Stomach (tissue), 8 donors: ENCODE measurements at regions not wholly inside any gene's neighbourhood (a gene's known extent, or its start where the extent isn't known, plus 50 kb on each side); places are given as distances from the start of the nearest gene placed in this dataset.

Experiments used
- DNase-seq, 2 donors: peaks; one replicate each; pipeline versions ENCODE4 v3.0.0 to v3.0.0-alpha.2; 2013 to 2019
- H3K27ac ChIP-seq, 5 donors: fragments of 200-600 bp in 4 of 5; sonication (generic) in 4 of 5; one replicate each; pipeline ENCODE4 v1.5.1; 2013 to 2019; ENCODE audit warnings: mild to moderate bottlenecking in 1 of 5, moderate library complexity in 1 of 5
- H3K27me3 ChIP-seq, 3 donors: fragments of 200-600 bp; sonication (generic); one replicate each; pipeline ENCODE4 v1.5.1; 2017 to 2019; ENCODE audit warnings: mixed run types in 1 of 3
- H3K36me3 ChIP-seq, 4 donors: fragments of 200-600 bp; sonication (generic); 1 replicate in 3 of 4; 2 replicates in 1 of 4; pipeline ENCODE4 v1.5.1; 2016 to 2019
- H3K4me1 ChIP-seq, 4 donors: fragments of 200-600 bp; sonication (generic); one replicate each; pipeline ENCODE4 v1.5.1; 2016 to 2019
- H3K4me3 ChIP-seq, 4 donors: fragments of 200-600 bp; sonication (generic) in 3 of 4; one replicate each; pipeline ENCODE4 v1.5.1; 2016 to 2019; ENCODE audit warnings: mild to moderate bottlenecking in 1 of 4
- H3K9me3 ChIP-seq, 4 donors: fragments of 200-600 bp; sonication (generic); one replicate each; pipeline ENCODE4 v1.5.1; 2016 to 2019
- EP300 ChIP-seq: sonication (generic); formaldehyde crosslinking; IDR thresholded peaks from one replicate; pipeline ENCODE4 v1.6.1; 2017; ENCODE audit warnings: antibody characterized with exemption
- POLR2A ChIP-seq, 4 donors: fragments of 450-650 bp; IDR thresholded peaks; one replicate each; pipeline ENCODE4 v1.6.1; 2016; ENCODE audit warnings: antibody characterized with exemption in 4 of 4, control low read depth in 2 of 4, mild to moderate bottlenecking in 1 of 4, moderate library complexity in 1 of 4
- POLR2AphosphoS5 ChIP-seq, 3 donors: sonication (generic); formaldehyde crosslinking; IDR thresholded peaks; one replicate each; pipeline ENCODE4 v1.6.1; 2016; ENCODE audit warnings: antibody characterized with exemption in 3 of 3
- WGBS, 5 donors: extraction: QIAGEN DNeasy Blood & Tissue Kit in 3 of 5; methylation state at CpG; one replicate each; pipeline versions ENCODE4 v1.1.5 to v1.1.7; 2013 to 2018; 5-methylcytosine and 5-hydroxymethylcytosine counted together
- intact Hi-C: fragments of 100-400 bp; cut with DNase I; formaldehyde crosslinking; loops from one replicate; pipeline ENCODE4 v1.15.1; 2023; ENCODE audit warnings: low total_unique reads
- TF ChIP-seq, protein P1 (sequence below), 7 experiments: fragments of 450-650 bp in 4 of 7; fragments of 200-600 bp in 3 of 7; sonication (generic) in 3 of 7; IDR thresholded peaks; one replicate each; pipeline ENCODE4 v1.5.1; 2016 to 2019; ENCODE audit warnings: antibody characterized with exemption in 7 of 7, control low read depth in 2 of 7, mild to moderate bottlenecking in 1 of 7
- donor health status: healthy with polysubstance abuse.
- donor health status: Bipolar disorder and iron deficiency.
- donor health status: healthy.

DNA sequence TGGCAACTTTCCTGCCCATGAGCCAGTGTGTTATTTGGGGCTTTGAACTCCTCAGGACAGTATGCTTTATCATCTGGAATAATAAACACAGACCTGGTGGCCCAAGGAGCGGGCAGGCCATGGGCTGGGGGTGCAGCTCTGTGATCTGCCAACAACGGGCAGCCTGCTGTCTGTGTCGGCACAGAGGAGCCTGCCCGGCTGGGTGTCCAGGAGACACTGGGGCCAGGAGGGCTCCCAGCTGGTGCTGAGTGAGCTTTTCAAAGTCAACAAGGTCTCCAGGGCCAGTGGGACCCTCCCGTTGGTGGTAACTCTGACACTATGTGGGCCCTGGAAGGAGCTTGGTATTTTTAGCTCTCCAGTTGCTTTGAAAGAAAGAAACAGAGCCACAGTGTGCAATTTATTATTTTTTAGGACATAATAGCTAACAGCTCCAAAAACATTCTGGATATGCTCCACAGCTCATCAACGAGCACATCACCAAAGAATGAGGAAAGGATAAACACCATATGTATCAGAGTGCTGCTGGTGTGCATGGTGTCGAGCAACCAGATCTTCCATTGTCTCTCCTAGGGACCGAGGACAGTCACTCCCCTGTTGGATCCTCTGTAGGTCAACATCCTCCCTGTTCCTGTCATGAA is 488.7 kb upstream of the USP24 start:
- intact Hi-C loops = no loop called here
- Histone ChIP-seq H3K9me3 (no peaks in the 10 kb centered on the region), H3K36me3 (no peaks in the 10 kb centered on the region), H3K4me3 (no peak overlapping the region), H3K4me1 (no peaks in the 10 kb centered on the region), H3K27ac (peak overlapping the region in 1 of 5 donors; percentile 5), H3K27me3 (no peaks in the 10 kb centered on the region)
- TF ChIP-seq EP300 (no peak), POLR2AphosphoS5 (IDR thresholded peaks at IDR 0.05) (no peak), POLR2A (IDR thresholded peaks at IDR 0.05) (no peak)
- TF ChIP-seq, protein P1, sequence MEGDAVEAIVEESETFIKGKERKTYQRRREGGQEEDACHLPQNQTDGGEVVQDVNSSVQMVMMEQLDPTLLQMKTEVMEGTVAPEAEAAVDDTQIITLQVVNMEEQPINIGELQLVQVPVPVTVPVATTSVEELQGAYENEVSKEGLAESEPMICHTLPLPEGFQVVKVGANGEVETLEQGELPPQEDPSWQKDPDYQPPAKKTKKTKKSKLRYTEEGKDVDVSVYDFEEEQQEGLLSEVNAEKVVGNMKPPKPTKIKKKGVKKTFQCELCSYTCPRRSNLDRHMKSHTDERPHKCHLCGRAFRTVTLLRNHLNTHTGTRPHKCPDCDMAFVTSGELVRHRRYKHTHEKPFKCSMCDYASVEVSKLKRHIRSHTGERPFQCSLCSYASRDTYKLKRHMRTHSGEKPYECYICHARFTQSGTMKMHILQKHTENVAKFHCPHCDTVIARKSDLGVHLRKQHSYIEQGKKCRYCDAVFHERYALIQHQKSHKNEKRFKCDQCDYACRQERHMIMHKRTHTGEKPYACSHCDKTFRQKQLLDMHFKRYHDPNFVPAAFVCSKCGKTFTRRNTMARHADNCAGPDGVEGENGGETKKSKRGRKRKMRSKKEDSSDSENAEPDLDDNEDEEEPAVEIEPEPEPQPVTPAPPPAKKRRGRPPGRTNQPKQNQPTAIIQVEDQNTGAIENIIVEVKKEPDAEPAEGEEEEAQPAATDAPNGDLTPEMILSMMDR (IDR thresholded peaks at IDR 0.05) = no peak
- 67 to 77% (median 76%) methylated on average over 8 of the region's 8 CpGs for WGBS, 5 donors
- DNase-seq = no peak

DNA sequence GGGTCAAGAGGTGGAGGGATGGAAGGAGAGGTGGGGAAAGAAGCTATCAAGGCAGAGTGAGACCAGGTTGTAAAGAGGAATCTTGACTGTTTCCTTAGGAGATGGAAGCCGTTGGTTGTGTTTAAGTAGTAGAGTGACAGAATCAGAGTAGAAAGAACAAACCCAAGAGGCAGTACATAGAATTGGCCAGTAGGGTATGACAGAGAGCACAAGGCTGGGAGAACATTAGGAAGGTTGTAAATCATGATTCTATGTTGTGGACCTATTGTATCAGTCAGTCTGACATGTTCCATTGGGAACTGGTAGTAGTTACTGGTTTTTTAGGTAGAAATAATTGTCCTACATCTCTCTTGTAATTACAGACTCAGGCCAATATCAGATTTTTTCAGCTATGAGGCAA is 486.9 kb upstream of the USP24 start:
- intact Hi-C loops = no loop called here
- no peak overlapping the region for H3K4me3 ChIP-seq
- H3K27me3 ChIP-seq = no peaks in the 10 kb centered on the region
- TF ChIP-seq EP300 = no peak
- TF ChIP-seq POLR2A (IDR thresholded peaks at IDR 0.05) = no peak
- TF ChIP-seq, protein P1 (IDR thresholded peaks at IDR 0.05) = peak in 5 of 7 experiments; percentile 40 to 58 (median 51)
- H3K27ac ChIP-seq = no peak overlapping the region
- H3K4me1 ChIP-seq = no peaks in the 10 kb centered on the region
- 34 to 67% (median 56%) methylated on average over 1 of the region's 1 CpG for WGBS, 5 donors
- H3K36me3 ChIP-seq = no peaks in the 10 kb centered on the region
- DNase-seq = no peak
- no peaks in the 10 kb centered on the region for H3K9me3 ChIP-seq

DNA sequence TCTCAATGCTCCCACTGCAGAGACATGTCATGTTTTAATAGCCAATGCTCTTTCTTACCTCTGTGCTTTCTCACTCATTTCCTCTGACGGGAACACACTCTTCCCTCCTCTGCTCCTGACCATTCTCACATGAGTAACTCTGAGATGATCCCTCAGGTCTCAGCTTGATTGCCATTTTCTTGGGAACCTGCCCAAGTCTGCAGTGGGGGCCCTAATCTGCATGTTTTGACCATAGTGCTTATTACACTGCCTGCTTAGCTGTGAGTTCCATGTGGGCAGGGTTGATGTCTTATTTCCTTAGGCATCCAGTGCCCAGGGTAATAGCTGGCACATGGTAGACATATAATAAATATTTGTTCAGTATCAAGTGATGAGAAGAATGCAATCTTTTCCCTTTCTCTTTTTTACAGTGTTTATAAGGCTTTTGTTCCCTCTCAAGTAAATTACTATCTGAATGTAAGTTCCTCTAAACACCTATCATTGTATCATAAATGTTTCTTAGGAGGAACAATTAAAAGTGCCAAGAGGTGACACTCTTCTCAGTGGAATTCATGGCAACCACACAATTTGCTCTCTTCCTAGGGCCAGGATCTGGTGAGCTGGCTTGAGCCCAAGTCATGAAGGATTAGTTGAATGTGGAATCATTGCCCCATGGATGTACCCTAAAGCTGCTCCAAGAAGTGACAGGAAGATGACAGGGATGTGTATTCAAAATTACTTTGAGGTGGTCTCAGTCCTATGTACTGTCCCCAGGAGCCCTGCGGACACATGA is 485.4 kb upstream of the USP24 start:
- Histone ChIP-seq H3K36me3 (no peaks in the 10 kb centered on the region), H3K4me3 (no peak overlapping the region), H3K4me1 (no peaks in the 10 kb centered on the region), H3K27me3 (no peaks in the 10 kb centered on the region), H3K9me3 (no peaks in the 10 kb centered on the region), H3K27ac (no peak overlapping the region)
- no peak for DNase-seq
- no peak for TF ChIP-seq POLR2A (IDR thresholded peaks at IDR 0.05)
- no peak for TF ChIP-seq POLR2AphosphoS5 (IDR thresholded peaks at IDR 0.05)
- TF ChIP-seq, protein P1 (IDR thresholded peaks at IDR 0.05) = no peak
- TF ChIP-seq EP300 = no peak
- intact Hi-C loops = no loop called here
- WGBS, 5 donors = 50 to 90% (median 74%) methylated on average over 2 of the region's 2 CpGs

DNA sequence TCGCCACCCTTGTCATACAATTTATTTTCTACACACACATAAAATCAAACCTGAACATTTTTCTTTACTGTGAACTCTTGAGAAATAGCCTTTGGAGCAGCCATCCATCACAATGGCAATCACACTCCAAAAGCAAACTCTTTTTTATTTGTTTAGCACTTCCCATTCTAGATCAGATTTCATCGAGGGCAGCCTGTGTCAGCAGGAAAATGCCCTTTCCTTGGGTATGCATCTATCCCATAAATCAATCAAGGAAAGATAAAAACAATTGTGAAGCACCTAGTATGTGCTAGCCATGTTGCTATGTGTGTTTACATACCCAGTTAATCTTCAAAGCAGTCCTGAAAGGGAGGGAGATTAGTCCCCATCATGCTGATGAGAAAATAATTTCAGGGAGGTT is 484.1 kb upstream of the USP24 start:
- DNase-seq = no peak
- Histone ChIP-seq H3K4me3 (no peak overlapping the region), H3K4me1 (peaks cover 0 to 5% (median 0%) of the 10 kb centered on the region in 4 donors), H3K27me3 (no peaks in the 10 kb centered on the region), H3K36me3 (no peaks in the 10 kb centered on the region), H3K9me3 (no peaks in the 10 kb centered on the region), H3K27ac (no peak overlapping the region)
- intact Hi-C loops = no loop called here
- WGBS, 5 donors = 25 to 57% (median 41%) methylated on average over 2 of the region's 2 CpGs
- TF ChIP-seq, protein P1 (IDR thresholded peaks at IDR 0.05) = no peak
- TF ChIP-seq POLR2A (IDR thresholded peaks at IDR 0.05) = no peak
- no peak for TF ChIP-seq POLR2AphosphoS5 (IDR thresholded peaks at IDR 0.05)
- TF ChIP-seq EP300 = no peak
